ENCODE measurements at regions not wholly inside any gene's neighbourhood (a gene's known extent, or its start where the extent isn't known, plus 50 kb on each side); places are given as distances from the start of the nearest gene placed in this dataset.

DNA sequence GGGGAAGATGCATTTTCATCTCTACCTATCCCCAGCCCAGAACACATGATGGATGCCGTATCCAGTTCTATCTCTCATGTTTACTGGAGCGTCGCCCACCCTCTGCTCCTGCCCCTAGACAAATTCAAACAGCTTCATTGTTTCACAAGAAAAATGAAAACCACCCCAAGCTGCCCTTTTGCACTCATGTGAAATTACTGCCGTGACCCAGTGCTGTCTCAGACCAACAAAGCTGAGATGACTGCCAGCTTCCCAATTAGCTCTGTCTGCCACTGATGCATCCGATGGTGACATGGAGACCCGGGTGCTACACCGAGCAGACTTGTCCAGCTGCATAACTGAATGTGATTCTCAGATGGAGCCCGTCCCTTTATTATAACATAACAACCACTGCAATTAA lies 67.7 kb downstream of the FOXI2 start:
- no peak for TF ChIP-seq EZH2phosphoT487 (conservative IDR thresholded peaks at IDR 0.05; ENCODE audit: low read length)
- TF ChIP-seq, protein P1, sequence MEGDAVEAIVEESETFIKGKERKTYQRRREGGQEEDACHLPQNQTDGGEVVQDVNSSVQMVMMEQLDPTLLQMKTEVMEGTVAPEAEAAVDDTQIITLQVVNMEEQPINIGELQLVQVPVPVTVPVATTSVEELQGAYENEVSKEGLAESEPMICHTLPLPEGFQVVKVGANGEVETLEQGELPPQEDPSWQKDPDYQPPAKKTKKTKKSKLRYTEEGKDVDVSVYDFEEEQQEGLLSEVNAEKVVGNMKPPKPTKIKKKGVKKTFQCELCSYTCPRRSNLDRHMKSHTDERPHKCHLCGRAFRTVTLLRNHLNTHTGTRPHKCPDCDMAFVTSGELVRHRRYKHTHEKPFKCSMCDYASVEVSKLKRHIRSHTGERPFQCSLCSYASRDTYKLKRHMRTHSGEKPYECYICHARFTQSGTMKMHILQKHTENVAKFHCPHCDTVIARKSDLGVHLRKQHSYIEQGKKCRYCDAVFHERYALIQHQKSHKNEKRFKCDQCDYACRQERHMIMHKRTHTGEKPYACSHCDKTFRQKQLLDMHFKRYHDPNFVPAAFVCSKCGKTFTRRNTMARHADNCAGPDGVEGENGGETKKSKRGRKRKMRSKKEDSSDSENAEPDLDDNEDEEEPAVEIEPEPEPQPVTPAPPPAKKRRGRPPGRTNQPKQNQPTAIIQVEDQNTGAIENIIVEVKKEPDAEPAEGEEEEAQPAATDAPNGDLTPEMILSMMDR (IDR thresholded peaks at IDR 0.05; ENCODE audit: insufficient read depth, low read length, poor library complexity, severe bottlenecking), result no peak

Data from SU-DHL-6 (cell line).